ENCODE measurements at regions not wholly inside any gene's neighbourhood (a gene's known extent, or its start where the extent isn't known, plus 50 kb on each side); places are given as distances from the start of the nearest gene placed in this dataset.

GRCh38 chr2:198351647-198352046 lies 547.3 kb downstream of the PLCL1 start:
- no peak for DNase-seq (ENCODE audit: low read depth, low spot score)

GRCh38 chr2:198347946-198348345 lies 543.6 kb downstream of the PLCL1 start:
- no peak for DNase-seq (ENCODE audit: low read depth, low spot score)

GRCh38 chr2:198347349-198347748 lies 543.0 kb downstream of the PLCL1 start:
- no peak for DNase-seq (ENCODE audit: low read depth, low spot score)

- DNase-seq (ENCODE audit: low read depth, low spot score) = no peak
These were observed 539.1 kb downstream of the PLCL1 start for GRCh38 chr2:198343471-198343870.

GRCh38 chr2:198340846-198341245 lies 536.5 kb downstream of the PLCL1 start:
- no peak for DNase-seq (ENCODE audit: low read depth, low spot score)

- no peak for DNase-seq (ENCODE audit: low read depth, low spot score)
These were observed 534.7 kb downstream of the PLCL1 start for GRCh38 chr2:198339116-198339515.

GRCh38 chr2:198337368-198337767 lies 533.0 kb downstream of the PLCL1 start:
- no peak for DNase-seq (ENCODE audit: low read depth, low spot score)

- DNase-seq (ENCODE audit: low read depth, low spot score) = no peak
These were observed 524.1 kb downstream of the PLCL1 start for GRCh38 chr2:198328454-198328853.

- no peak for DNase-seq (ENCODE audit: low read depth, low spot score)
These were observed 523.1 kb downstream of the PLCL1 start for GRCh38 chr2:198327526-198327925.

- DNase-seq (ENCODE audit: low read depth, low spot score) = no peak
These were observed 522.0 kb downstream of the PLCL1 start for GRCh38 chr2:198326431-198326830.

GRCh38 chr2:198325359-198325758 lies 521.0 kb downstream of the PLCL1 start:
- no peak for DNase-seq (ENCODE audit: low read depth, low spot score)

- DNase-seq (ENCODE audit: low read depth, low spot score) = no peak
These were observed 519.7 kb downstream of the PLCL1 start for GRCh38 chr2:198324071-198324470.

- DNase-seq (ENCODE audit: low read depth, low spot score) = no peak
These were observed 517.9 kb downstream of the PLCL1 start for GRCh38 chr2:198322275-198322674.

- no peak for DNase-seq (ENCODE audit: low read depth, low spot score)
These were observed 517.2 kb downstream of the PLCL1 start for GRCh38 chr2:198321522-198322088.

- no peak for DNase-seq (ENCODE audit: low read depth, low spot score)
These were observed 512.5 kb downstream of the PLCL1 start for GRCh38 chr2:198316852-198317396.

- DNase-seq (ENCODE audit: low read depth, low spot score) = no peak
These were observed 511.6 kb downstream of the PLCL1 start for GRCh38 chr2:198315791-198316630.

GRCh38 chr2:198314559-198315153 lies 510.3 kb downstream of the PLCL1 start:
- DNase-seq (ENCODE audit: low read depth, low spot score) = no peak

GRCh38 chr2:198312596-198313483 lies 508.4 kb downstream of the PLCL1 start:
- DNase-seq (ENCODE audit: low read depth, low spot score) = no peak

- no peak for DNase-seq (ENCODE audit: low read depth, low spot score)
These were observed 506.6 kb downstream of the PLCL1 start for GRCh38 chr2:198311020-198311419.

- peak; percentile 58 for DNase-seq (ENCODE audit: low read depth, low spot score)
These were observed 505.4 kb downstream of the PLCL1 start for GRCh38 chr2:198309673-198310280.

GRCh38 chr2:198309081-198309480 lies 504.7 kb downstream of the PLCL1 start:
- no peak for DNase-seq (ENCODE audit: low read depth, low spot score)
